ENCODE measurements at regions not wholly inside any gene's neighbourhood (a gene's known extent, or its start where the extent isn't known, plus 50 kb on each side); places are given as distances from the start of the nearest gene placed in this dataset.
A peak's percentile ranks its signal among the peaks of the same experiment; 100 is the strongest.
"Not testable (repeated sequence)": the region's sequence is repeated elsewhere in the genome, so short reads cannot be mapped to it uniquely, and the experiment has no call there.

DNA sequence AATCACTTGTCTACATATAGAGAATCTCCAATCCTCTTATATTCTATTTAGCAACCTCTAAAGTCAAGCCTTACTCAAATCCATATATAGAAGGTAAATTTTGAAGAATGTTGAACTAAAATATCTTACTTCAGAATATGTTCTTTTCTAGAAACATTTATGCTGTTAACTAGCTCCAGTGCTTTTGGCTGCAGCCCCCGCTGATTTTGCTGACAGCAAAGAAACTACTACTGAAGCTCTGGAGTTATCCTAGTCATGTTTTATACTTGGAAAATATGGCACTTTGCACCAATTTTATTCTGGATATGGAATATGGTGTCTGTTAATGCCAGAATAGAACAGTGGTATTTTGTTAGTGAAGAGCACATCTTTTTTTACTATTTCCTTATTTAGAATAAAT is 212.4 kb upstream of the FSIP2 start:
- DNase-seq: no peak

DNA sequence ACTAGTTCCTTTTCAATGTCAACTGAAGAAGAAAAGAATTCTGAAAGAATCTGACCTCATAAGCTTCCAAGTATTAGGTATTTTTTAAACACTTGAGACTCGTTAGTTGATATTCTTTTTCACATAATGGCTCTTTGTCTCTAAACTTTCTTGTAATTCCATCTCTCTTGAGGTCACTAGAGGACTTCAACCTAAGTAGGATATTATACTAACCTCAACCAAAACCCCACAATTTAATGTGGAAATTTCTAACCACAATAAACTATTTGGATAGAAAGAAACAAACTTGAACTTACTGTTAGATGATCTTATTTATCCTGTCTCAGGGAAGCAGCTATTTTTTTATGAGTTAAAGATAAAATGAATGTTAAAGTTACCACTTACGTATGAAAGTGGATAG is 206.9 kb upstream of the FSIP2 start:
- DNase-seq: no peak

DNA sequence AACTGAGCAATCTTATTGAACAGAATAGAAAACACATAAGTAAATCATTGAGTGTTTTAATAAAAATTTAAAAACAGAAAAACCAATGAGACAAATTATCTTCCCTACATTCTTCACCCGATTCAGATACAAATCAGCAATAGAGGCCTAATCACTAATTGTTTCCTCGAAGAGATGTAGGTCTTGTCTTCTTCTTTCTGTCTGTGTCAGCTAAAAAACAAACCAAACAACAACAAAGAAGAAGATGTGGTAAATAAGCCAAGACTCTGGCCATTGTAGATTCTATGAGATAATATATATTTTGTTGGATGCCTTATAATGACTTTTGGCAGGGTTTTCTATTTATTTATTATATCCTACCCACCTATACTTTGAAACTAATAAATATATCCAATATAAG is 200.9 kb upstream of the FSIP2 start:
- no peak for DNase-seq

DNA sequence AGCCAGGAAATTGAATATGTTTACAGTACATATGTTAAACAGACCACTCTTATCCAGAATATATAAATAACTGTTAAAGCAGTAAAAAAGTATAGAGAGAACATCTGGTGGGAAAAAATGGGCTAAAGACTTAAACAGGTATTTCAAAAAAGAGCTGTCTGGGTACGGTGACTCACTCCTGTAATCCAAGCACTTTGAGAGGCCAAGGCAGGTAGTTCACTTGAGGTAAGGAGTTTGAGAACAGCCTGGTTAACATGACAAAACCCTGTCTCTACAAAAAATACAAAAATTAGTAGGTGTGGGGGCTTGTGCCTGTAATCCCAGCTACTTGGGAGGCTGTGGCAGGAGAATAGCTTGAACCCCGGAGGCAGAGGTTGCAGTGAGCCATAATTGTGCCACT is 171.4 kb upstream of the FSIP2 start:
- no peak for DNase-seq

DNA sequence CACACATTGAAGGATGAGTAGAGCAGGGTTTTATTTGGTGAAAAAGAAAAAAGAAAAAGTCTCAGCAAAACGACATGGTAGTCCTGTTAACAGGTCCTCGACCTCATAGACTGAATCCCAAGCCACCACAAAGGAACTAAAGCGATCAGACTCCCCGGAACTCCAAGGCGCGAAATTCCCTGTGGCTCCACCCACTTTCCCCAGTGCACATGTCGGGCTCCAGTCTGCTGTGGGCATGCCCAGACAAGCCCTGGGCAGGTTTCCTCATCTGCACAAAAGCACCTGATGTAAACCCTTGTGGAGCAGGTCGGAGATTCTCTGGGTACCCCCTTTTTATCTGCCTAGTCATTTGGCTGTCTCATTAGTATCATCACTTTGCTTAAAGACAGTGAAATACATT is 170.7 kb upstream of the FSIP2 start:
- DNase-seq: no peak

DNA sequence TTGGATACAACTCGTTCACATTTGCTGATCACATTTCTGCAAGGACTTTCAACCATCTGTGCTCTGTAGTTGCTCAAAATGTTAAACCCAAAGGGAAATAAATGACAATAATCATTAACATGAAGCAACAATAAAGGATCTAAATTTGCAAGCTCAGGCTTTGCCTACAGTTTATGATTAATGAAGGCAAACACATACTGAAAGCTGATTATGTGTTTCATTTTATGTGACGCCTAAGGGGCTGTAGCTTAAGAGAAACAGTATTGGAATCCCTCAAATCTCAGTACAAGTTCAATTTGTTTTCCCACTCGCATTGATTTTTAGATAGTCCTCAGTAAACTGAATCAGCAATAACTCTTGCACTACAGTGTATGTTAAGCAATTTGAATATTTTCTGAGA is 160.3 kb upstream of the FSIP2 start:
- no peak for DNase-seq

DNA sequence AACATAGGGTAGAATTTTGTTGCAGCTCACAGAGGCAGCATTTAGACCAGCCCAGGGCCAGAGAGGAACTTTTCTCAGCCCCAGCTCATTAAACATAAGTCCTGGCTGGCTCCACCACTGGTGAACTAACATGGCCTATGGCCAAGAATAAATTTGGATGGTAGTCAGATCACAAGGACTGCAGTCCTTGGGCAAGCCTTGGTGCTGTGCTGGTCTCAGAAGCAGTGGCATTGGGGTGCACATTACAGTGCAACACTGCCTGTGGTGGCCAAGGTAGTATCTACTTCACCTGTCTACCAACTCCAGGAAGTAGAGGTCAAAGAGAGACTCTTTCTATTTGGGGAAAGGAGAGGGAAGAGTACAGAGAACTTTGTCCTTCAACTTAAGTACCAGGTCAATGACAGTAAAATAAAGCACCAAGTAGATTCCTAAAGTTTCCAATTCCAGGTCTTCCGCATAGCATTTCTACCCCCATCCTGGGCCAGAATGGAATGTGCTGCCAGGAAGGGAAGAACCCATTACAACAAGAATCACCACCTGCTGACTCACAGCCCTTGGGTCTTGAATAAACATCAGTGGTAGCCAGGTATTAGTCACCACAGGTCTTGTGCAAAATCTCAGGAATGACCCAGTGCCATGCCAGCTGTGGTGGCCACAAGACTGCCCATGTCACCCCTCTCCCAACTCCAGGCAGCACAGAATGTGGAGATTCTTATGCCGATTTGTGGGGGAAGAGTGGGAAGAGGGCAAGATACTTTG is 155.4 kb upstream of the FSIP2 start:
- no peak for DNase-seq

DNA sequence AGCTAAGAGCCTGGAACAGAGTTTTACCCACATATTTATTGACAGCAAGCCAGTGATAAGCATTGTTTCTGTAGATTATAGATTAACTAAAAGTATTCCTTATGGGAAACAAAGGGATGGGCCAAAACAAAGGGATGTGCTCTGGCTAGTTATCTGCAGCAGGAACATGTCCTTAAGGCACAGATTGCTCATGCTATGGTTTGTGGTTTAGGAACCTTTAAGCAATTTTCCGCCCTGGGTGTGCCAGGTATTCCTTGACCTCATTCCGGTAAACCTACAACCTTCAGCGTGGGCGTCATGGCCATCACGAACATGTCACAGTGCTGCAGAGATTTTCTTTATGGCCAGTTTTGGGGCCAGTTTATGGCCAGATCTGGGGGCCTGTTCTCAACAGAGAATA is 153.4 kb upstream of the FSIP2 start:
- not testable (repeated sequence) for DNase-seq

DNA sequence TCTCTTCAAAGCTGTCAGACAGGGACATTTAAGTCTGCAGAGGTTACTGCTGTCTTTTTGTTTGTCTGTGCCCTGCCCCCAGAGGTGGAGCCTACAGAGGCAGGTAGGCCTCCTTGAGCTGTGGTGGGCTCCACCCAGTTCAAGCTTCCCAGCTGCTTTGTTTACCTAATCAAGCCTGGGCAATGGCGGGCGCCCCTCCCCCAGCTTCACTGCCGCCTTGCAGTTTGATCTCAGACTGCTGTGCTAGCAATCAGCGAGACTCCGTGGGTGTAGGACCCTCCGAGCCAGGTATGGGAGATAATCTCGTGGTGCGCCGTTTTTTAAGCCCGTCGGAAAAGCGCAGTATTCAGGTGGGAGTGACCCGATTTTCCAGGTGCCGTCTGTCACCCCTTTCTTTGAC is 147.3 kb upstream of the FSIP2 start:
- DNase-seq: not testable (repeated sequence)

DNA sequence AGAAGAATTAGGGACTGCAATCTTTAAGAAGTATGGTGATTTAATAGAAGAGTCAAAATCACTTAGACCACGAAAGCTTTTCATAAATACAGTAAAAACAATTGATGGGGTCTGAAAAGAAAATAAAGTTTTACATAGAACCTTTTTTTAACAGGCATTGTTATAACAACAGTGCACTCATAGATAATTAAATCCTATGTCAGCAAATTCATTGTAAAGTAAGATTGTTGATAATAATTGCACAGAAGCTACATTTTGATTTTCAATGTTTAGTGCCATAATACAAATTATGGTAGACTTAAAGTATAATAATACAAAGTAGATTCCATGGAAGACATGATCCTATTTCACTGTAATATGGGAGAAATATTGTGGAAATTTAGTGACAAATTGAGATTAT is 130.7 kb upstream of the FSIP2 start:
- no peak for DNase-seq

DNA sequence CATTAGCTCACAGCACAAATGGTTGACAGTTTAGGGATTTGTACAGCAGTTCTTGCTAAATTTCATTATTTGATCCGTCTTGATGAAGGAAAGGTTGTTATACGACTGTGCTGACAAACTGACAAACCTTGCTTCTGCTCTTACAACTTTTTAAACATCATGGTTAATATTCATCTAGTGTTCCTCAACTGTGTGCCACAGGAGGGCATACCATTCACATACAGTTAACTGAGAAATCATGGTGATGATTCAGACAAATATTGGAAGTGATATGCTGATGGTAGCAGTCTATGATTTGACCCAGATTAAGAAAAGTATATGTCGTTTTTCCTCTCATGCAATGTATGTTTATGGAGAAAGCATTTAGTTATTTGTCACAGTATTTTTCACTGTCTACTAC is 129.8 kb upstream of the FSIP2 start:
- DNase-seq: no peak

DNA sequence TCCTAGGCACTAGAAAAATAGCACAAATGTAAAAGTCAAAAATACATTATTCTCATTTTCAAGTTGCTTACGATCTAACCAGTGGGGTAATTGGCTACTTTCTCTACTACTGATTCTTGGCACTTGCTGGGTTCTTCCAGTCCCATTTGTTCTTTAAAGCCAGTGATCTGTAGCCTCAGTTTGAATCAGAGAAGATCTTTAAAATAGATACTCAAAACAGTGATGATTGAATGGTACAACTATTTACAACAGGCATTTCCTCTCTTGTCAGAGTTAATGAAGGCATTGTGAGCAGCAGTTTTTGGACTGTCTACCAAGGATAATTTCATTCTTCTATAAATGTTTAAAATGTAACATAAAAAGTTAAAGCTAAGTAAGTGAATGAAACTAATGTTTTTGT is 128.3 kb upstream of the FSIP2 start:
- no peak for DNase-seq

DNA sequence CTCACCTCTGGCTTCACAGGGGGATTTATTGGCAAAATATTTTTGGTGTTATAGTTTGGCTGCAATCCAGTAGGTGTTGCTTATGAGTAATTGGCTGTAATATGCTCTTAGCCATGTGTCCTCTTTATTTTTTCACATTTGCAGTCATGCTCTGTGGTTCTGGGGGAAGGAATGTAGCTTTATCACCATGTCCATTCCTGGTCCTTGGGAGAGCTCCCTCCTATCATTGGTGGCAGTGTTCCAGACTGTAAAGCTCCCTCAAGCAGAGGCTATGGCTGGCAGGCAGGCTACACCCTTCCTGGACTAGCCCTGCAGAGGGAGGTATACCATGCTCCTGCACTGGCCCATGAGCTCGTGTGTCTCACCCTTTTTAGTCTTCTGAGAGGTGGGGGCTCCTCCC is 120.0 kb upstream of the FSIP2 start:
- DNase-seq: no peak

DNA sequence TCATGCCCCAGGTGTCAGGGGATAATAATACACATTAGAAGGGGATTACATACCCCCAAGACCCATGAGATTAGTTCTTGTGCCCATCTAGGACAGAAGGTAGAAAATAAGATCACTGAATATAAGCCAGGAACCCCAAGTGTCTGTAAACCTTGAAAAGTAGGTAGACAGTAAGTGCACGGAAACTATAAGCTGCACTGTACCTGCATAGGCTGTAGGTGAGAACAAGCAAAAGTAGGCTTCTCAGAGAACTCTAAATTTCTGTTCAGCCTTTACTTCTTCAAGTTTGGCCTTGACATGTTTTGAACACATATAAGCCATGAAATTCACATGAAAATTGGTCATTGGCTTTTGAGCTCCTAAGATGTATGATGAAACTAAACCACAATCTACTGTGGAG is 113.0 kb upstream of the FSIP2 start:
- no peak for DNase-seq

DNA sequence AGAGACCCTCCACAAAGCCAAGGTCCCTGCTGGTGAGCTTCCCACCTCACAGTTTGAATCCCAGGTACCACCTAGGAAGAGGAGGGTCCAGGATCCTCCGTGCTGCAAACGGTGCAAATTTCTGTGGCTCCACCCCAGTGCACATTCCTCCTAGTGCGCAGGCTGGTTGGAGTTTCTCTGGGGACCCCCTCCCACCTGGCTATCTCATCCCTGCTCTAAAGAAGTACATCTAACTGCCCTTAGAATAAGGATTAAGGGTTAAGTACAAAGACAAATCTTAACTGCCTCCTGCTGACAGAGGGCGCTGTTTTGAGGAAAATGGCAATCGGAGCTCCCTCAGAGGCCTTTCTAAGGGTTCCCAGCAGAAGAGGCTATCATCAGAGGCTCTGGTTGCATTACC is 109.6 kb upstream of the FSIP2 start:
- DNase-seq: peak; percentile 5 to 7

DNA sequence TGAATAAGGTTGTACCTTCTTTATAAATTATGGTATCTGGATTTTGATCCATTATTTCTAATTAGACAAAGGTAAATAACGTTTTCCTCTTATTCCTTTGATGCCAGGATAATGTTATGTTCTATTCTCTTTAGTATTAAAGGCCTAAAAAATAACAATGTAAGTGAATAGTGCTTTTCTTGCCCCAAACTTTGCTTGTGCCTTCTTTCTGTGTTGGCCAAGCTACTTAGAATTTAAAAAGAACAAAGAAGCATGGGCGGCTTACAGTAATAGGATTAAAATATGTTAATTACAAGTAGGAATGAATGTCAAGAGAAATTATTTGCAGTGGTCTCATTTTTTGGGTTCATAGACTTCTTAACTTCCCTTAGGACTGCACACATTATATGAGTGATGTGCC is 105.0 kb upstream of the FSIP2 start:
- DNase-seq: no peak

DNA sequence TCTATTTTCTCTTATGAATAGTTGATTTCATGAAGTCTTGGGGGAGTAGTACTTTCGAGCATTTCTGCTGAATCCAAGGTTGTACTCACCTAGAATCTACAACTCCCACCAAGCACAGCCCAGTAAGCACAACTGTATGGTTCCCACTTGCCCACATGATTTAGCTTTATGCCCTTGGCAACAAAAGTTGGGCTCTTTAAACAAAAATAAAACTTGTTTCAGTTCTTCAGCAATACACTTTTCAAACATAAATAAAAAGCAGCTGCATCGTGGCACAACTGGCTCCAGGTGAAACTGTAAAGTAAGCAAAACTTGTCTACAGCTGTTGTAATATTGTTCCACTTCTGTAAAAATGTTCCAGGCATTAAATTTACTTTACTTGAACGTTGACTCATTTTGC is 99.8 kb upstream of the FSIP2 start:
- no peak for DNase-seq

DNA sequence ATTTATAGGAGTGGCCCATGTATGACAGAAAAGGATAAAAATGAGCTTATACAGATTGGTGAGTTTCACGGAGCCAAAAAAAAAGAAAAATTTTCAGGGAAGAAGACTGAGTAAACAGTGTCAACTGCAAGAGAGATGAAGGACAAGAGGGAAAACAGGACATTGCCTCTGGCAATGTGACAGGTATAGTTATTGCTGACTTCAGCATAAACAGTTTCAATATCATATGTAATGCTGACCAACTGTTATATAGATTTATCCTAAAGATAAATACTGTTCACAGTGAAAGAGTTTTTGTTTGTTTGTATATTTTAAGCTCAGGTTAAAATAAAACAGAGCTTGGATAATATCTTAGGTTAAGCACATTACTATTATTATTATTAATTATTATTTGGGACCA is 98.0 kb upstream of the FSIP2 start:
- DNase-seq: no peak

DNA sequence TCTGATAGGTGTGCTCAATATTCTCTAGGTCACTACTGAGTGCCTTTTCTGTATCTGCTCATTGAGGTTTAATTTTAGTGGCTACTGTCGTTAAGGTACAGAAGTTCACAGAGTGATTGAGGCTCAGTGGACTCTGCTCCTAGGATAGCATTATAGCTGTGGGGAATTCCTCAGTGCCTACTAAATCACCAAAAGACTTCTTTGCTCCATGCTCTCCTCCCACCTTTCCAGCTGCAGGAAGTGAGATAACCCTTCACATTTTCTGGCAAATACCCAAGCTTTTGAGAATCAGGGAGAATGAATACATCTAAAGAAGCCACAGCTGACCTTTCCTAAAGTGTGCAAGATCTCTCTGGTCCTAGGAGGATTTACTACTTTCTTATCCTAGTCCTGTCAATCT is 95.2 kb upstream of the FSIP2 start:
- DNase-seq: no peak

DNA sequence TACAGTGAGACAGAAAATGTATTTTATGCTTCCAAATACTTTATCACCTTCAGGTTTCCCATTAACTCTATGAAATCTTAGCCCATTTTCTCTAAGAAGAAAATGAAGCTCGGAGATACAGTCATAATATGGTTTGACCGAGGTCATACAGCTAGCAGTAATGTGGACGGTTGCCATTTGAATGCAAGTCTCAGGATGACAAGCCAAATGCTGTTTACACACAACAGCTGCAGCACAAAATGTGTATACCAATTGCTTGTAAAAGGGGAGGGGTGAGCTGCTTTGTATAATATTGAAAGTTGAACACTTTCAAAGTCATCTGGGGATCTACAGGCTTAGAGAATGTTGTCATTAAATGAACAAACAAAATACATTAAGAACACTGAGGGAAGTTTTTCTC is 93.8 kb upstream of the FSIP2 start:
- DNase-seq: no peak

DNA sequence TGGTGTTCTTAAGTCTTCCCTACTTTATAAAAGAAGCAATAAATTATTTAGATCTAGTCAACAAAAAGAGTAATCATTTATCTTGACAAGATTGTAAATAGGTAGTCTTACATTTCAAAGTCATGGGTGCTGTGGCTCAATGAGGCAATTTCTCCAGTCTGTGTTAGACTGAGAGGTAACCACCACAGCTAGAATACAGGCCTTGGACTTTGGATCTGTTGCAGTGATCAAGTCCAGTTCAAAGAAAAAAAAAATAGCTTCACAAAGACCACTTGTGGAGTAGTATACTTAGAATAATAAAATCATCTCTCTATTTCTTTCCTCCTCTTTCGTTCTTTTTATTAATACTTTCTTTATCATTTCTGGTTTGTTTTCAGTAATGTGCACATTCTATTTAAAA is 93.1 kb upstream of the FSIP2 start:
- no peak for DNase-seq

DNA sequence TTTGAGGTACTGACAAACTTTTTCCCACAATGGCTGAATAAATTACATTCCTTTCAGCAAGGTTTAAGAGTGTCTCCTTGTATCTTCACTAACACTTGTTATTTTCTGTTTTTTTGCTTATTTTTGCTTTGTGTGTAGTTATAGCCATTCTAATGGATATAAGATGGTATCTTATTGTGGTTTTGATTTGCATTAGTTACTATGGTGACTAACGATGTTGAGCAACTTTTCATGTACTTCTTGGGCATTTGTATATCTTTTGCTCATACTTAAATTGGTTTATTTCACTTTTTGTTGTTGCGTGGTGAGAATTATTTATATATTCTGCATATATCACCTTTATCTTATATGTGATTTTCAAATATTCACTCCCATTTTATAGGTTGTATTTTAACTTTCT is 79.9 kb upstream of the FSIP2 start:
- no peak for DNase-seq

DNA sequence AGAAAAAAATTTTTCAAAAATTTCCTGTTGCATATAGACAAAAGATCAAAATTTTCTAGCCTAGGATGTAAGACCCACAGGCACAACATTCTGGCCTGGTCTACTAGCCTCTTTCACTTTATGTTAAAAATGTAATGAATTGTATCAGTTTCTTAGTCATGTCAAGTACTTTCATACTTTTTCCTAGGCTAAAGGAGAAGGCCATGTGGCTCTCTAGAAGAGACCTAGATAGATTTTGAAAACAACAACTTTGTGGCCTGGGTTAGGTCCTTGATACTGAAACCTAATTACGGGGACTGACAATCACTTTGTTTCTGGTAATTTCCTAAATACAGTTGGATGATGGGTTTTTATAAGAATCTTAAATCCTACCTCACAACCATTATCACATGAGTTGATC is 74.8 kb upstream of the FSIP2 start:
- DNase-seq: no peak

DNA sequence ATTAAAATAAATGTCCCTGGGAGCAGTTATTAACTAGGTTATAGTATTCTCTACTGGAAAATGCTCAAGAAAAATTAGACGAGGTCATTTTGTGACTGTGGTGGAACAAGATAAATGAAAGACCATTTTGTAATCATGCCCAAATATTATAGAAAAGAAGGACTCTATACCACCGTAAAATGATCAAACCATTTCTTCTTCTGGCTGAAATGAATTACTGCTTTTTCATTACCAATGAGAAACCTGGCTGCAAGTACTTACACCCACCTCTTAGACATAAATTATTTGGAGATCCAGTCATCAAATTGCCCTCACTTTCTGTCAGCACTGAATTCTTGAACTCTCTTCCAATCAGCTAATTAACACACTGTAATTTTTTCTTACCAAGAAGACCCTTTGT is 74.2 kb upstream of the FSIP2 start:
- DNase-seq: no peak

DNA sequence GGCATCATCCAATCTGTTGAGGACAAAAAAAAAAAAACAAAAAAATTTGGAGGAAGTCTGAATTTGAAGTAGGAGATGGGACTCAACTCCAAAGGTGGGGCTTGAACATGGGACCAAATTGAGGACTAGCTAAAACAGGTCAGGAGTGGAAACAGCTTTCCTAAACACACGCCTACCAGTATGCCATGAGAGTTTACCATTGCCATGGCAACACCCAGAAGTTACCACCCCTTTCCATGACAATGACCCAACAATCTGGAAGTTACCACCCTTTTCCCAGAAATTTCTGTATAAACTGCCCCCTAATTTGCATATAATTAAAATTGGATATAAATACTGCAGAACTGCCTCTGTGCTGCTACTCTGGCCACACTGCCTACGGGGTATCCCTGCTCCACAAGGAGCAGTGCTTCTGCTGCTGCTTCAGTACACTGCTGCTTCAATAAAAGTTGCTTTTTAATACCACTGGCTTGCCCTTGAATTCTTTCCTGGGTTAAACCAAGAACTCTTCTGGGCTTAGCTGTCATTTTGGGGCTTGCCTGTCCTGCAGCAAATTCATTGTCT is 73.3 kb upstream of the FSIP2 start:
- no peak for DNase-seq

Data from AML-193 (cell line).